GM12878 (cell line): ENCODE measurements at regions not wholly inside any gene's neighbourhood (a gene's known extent, or its start where the extent isn't known, plus 50 kb on each side); places are given as distances from the start of the nearest gene placed in this dataset.

Experiments
- ATAC-seq: fragments of 200-7000 bp; cut with Tn5 transposase; 3 replicates; pipeline ENCODE4 v1.9.1; 2020; ENCODE audit warnings: mild to moderate bottlenecking, moderate library complexity
- BruUV-seq: library from RNA; stranded (reverse); fragments of 400-500 nt; replicated peaks from 2 replicates; lab custom pipeline; 2021; lab: Mats Ljungman, UMichigan
- CTCF ChIA-PET: fragments of 300-600 bp; sonication (Branson Sonifier 250); formaldehyde crosslinking; extraction: SDS; loops from one replicate; lab custom pipeline; 2021; ENCODE audit warnings: inconsistent platforms; lab: Yijun Ruan, JAX
- POLR2A ChIA-PET: fragments of 350-600 bp; formaldehyde crosslinking; extraction: SDS; loops from one replicate; lab custom pipeline; 2021; ENCODE audit warnings: inconsistent platforms; lab: Charles Lee
- RAD21 ChIA-PET: fragments of 300-600 bp; sonication (Branson Sonifier 250); formaldehyde crosslinking; loops from one replicate; lab custom pipeline; 2023; ENCODE audit warnings: antibody characterized with exemption; ENCODE audit not compliant: unreplicated experiment; lab: Charles Lee
- SMC1A ChIA-PET: fragments of 300-600 bp; sonication (Branson Sonifier 250); formaldehyde crosslinking; loops from one replicate; lab custom pipeline; 2023; ENCODE audit not compliant: unreplicated experiment, uncharacterized antibody; lab: Charles Lee
- DNase-seq: peaks from one replicate; pipeline ENCODE4 v3.0.0-alpha.2; 2011; ENCODE audit warnings: low read depth, low spot score
- FAIRE-seq: peaks from 3 replicates; lab custom pipeline; 2011; peaks lifted over from hg19 to GRCh38; lab: Jason Lieb, UNC
- H2AFZ ChIP-seq: 2 replicates; pipeline ENCODE4 v1.6.0; 2011; ENCODE audit warnings: low read depth, low read length, control low read depth; ENCODE audit not compliant: control insufficient read depth
- H3K27ac ChIP-seq: 2 replicates; pipeline ENCODE4 v1.5.1; 2011; ENCODE audit warnings: control low read depth; ENCODE audit not compliant: control insufficient read depth, insufficient read depth
- H3K27me3 ChIP-seq, 2 experiments: replicated peaks in 1 of 2; 2 replicates each; pipeline versions ENCODE4 v1.6.0 to v1.6.1; 2011; ENCODE audit warnings: low read length in 1 of 2; ENCODE audit not compliant: control insufficient read depth in 2 of 2, insufficient read depth in 2 of 2
- H3K36me3 ChIP-seq, 2 experiments: 2 replicates each; pipeline ENCODE4 v1.5.1; 2011; ENCODE audit warnings: low read length in 1 of 2; ENCODE audit not compliant: control insufficient read depth in 2 of 2, insufficient read depth in 2 of 2
- H3K4me1 ChIP-seq: 2 replicates; pipeline ENCODE4 v1.6.1; 2011; ENCODE audit warnings: mild to moderate bottlenecking, low read length, moderate library complexity, mixed read lengths; ENCODE audit not compliant: control insufficient read depth, insufficient read depth
- H3K4me2 ChIP-seq: 2 replicates; pipeline ENCODE4 v1.6.0; 2011; ENCODE audit warnings: control low read depth; ENCODE audit not compliant: control insufficient read depth, insufficient read depth
- H3K4me3 ChIP-seq: fragments of 200-600 bp; sonication (generic); 2 replicates; pipeline ENCODE4 v1.5.1; 2016
- H3K79me2 ChIP-seq: 2 replicates; pipeline ENCODE4 v1.6.0; 2011; ENCODE audit warnings: low read length; ENCODE audit not compliant: control insufficient read depth, insufficient read depth
- H3K9ac ChIP-seq: 2 replicates; pipeline ENCODE4 v1.8.0; 2011; ENCODE audit warnings: low read length, control low read depth, mixed read lengths; ENCODE audit not compliant: control insufficient read depth, insufficient read depth
- H3K9me3 ChIP-seq: replicated peaks from 3 replicates; pipeline ENCODE4 v1.5.1; 2011; ENCODE audit warnings: mild to moderate bottlenecking, low read length; ENCODE audit not compliant: control insufficient read depth, insufficient read depth
- H4K20me1 ChIP-seq: 2 replicates; pipeline ENCODE4 v1.6.0; 2011; ENCODE audit not compliant: control insufficient read depth, insufficient read depth
- BHLHE40 ChIP-seq, 2 experiments: fragments of 450-650 bp in 1 of 2; IDR thresholded peaks; 2 replicates each; pipeline ENCODE4 v1.6.1; 2011 to 2017; ENCODE audit warnings: low read depth in 2 of 2, borderline replicate concordance in 1 of 2, improper control_type of control experiment in 1 of 2, low read length in 1 of 2, mild to moderate bottlenecking in 1 of 2
- E2F4 ChIP-seq: IDR thresholded peaks from 2 replicates; pipeline ENCODE4 v1.6.1; 2012; ENCODE audit warnings: low read depth, low read length, improper control_type of control experiment
- EP300 ChIP-seq, 2 experiments: fragments of 150-350 bp in 1 of 2; IDR thresholded peaks; 2 replicates each; pipeline ENCODE4 v1.6.1; 2011 to 2012; ENCODE audit warnings: low read depth in 2 of 2, low read length in 2 of 2, borderline replicate concordance in 1 of 2, improper control_type of control experiment in 1 of 2, inconsistent platforms in 1 of 2; ENCODE audit not compliant: control insufficient read depth in 1 of 2
- ETV6 ChIP-seq, 2 experiments: fragments of 450-650 bp in 1 of 2; IDR thresholded peaks in 1 of 2; conservative IDR thresholded peaks in 1 of 2; 2 replicates each; pipeline ENCODE4 v1.6.1; 2014; ENCODE audit warnings: antibody characterized with exemption in 1 of 2, borderline replicate concordance in 1 of 2, low read depth in 1 of 2, mild to moderate bottlenecking in 1 of 2, moderate library complexity in 1 of 2
- EZH2 ChIP-seq: IDR thresholded peaks from 2 replicates; pipeline ENCODE4 v1.6.1; 2012; ENCODE audit warnings: low read depth, mild to moderate bottlenecking, control low read depth, inconsistent platforms, low read length, borderline replicate concordance; ENCODE audit not compliant: control insufficient read depth
- FOS ChIP-seq: IDR thresholded peaks from 3 replicates; pipeline ENCODE4 v1.6.1; 2011; ENCODE audit warnings: borderline replicate concordance; ENCODE audit not compliant: insufficient read length; ENCODE audit errors: extremely low read depth
- MEF2A ChIP-seq: IDR thresholded peaks from 2 replicates; pipeline ENCODE4 v1.6.1; 2011; ENCODE audit warnings: low read depth, mild to moderate bottlenecking, low read length, moderate library complexity; ENCODE audit not compliant: insufficient read depth
- NFIC ChIP-seq: IDR thresholded peaks from 2 replicates; pipeline ENCODE4 v1.6.1; 2012; ENCODE audit warnings: low read depth, mild to moderate bottlenecking, inconsistent platforms, low read length, moderate library complexity
- NR2F1 ChIP-seq: fragments of 450-650 bp; conservative IDR thresholded peaks from 2 replicates; pipeline ENCODE4 v1.6.1; 2017; ENCODE audit warnings: mild to moderate bottlenecking
- PAX5 ChIP-seq: IDR thresholded peaks from 2 replicates; pipeline ENCODE4 v1.6.1; 2011; ENCODE audit warnings: low read depth, low read length, borderline replicate concordance
- RCOR1 ChIP-seq: conservative IDR thresholded peaks from 2 replicates; pipeline ENCODE4 v1.6.1; 2012; ENCODE audit warnings: low read depth, low read length, improper control_type of control experiment
- RELA ChIP-seq: fragments of 450-650 bp; IDR thresholded peaks from 2 replicates; pipeline ENCODE4 v1.8.0; 2014; ENCODE audit warnings: borderline replicate concordance; ENCODE audit not compliant: partially characterized antibody
- SREBF1 ChIP-seq: IDR thresholded peaks from 2 replicates; pipeline ENCODE4 v1.6.1; 2012; ENCODE audit warnings: mild to moderate bottlenecking, low read length
- STAT3 ChIP-seq: IDR thresholded peaks from 2 replicates; pipeline ENCODE4 v1.6.1; 2011; ENCODE audit warnings: low read depth, low read length, improper control_type of control experiment
- TARDBP ChIP-seq: IDR thresholded peaks from 2 replicates; pipeline ENCODE4 v1.6.1; 2016; ENCODE audit warnings: borderline replicate concordance
- TBL1XR1 ChIP-seq: IDR thresholded peaks from 2 replicates; pipeline ENCODE4 v1.6.1; 2012; ENCODE audit warnings: low read depth, low read length, improper control_type of control experiment
- YBX1 ChIP-seq: fragments of 450-650 bp; IDR thresholded peaks from 2 replicates; pipeline ENCODE4 v1.6.1; 2016; ENCODE audit warnings: antibody characterized with exemption
- YY1 ChIP-seq: IDR thresholded peaks from 2 replicates; pipeline ENCODE4 v1.6.1; 2011; ENCODE audit warnings: low read depth, mild to moderate bottlenecking, low read length
- ZNF687 ChIP-seq: fragments of 450-650 bp; IDR thresholded peaks from 2 replicates; pipeline ENCODE4 v1.6.1; 2017; ENCODE audit warnings: mild to moderate bottlenecking, moderate library complexity
- WGBS: methylation state at CpG from one replicate; pipeline ENCODE4 v1.1.6; 2016; ENCODE audit warnings: low lambda C conversion rate; ENCODE audit not compliant: insufficient replicate concordance, insufficient coverage; ENCODE audit errors: missing lambda C conversion rate; 5-methylcytosine and 5-hydroxymethylcytosine counted together
- in situ Hi-C: fragments of 300-500 bp; cut with MboI; formaldehyde crosslinking; loops from 9 replicates; pipeline ENCODE4 v1.14.3; 2018; ENCODE audit warnings: mixed read lengths
- intact Hi-C: fragments of 100-400 bp; cut with micrococcal nuclease; formaldehyde crosslinking; loops from one replicate; pipeline ENCODE4 v1.14.2; 2022; ENCODE audit not compliant: unreplicated experiment

- TF ChIP-seq BHLHE40 (IDR thresholded peaks at IDR 0.05; ENCODE audit: borderline replicate concordance in 1 of 2, low read depth in 2 of 2, low read length in 1 of 2) (no peak), YBX1 (no peak), STAT3 (no peak), TBL1XR1 (no peak), RELA (no peak)
Measured at GRCh38 chr21:25103500-25104207, 503.6 kb downstream of the MRPL39 start (continued).

- FAIRE-seq: no peak
- WGBS: 48% methylated on average over 2 of the region's 2 CpGs
- CTCF ChIA-PET: interaction anchor here (0.7 kb wide), 1 partner anchor 156 kb away, joined by 3 read pairs; no protein-coding TSS in a partner anchor
- in situ Hi-C loops (no loop called here), intact Hi-C loops (no loop called here)
- ATAC-seq: no peak
- Histone ChIP-seq H3K79me2 (no peaks in the 10 kb centered on the region), H3K36me3 (no peaks in the 10 kb centered on the region), H2AFZ (no peak overlapping the region), H3K4me2 (no peak overlapping the region), H3K4me1 (no peaks in the 10 kb centered on the region), H3K27me3 (no peaks in the 10 kb centered on the region), H3K9me3 (peaks cover 2% of the 10 kb centered on the region), H3K4me3 (no peak overlapping the region), H3K9ac (no peak overlapping the region), H3K27ac (no peak overlapping the region), H4K20me1 (no peaks in the 10 kb centered on the region)
- POLR2A ChIA-PET: no interaction called here
- SMC1A ChIA-PET: no interaction called here
- DNase-seq: no peak
- RAD21 ChIA-PET: no interaction called here
- BruUV-seq: no TSS peak
- no peak for TF ChIP-seq SREBF1
- TF ChIP-seq TARDBP: no peak
- no peak for TF ChIP-seq ZNF687
- no peak for TF ChIP-seq EP300 (IDR thresholded peaks at IDR 0.05; ENCODE audit: borderline replicate concordance in 1 of 2, control insufficient read depth in 1 of 2, low read depth in 2 of 2, low read length in 2 of 2)
- TF ChIP-seq RCOR1: no peak
- no peak for TF ChIP-seq NR2F1
- no peak for TF ChIP-seq MEF2A
- TF ChIP-seq ETV6 (conservative IDR thresholded peaks at IDR 0.05 in 1 of 2, IDR thresholded peaks at IDR 0.05 in 1 of 2; ENCODE audit: borderline replicate concordance in 1 of 2, low read depth in 1 of 2): no peak
- TF ChIP-seq E2F4: no peak
- TF ChIP-seq EZH2: no peak
- no peak for TF ChIP-seq PAX5
- no peak for TF ChIP-seq FOS
- no peak for TF ChIP-seq YY1
- TF ChIP-seq NFIC: no peak
Measured at GRCh38 chr21:25097648-25098047, 509.6 kb downstream of the MRPL39 start.
